SU-DHL-6 (cell line): ENCODE measurements at regions not wholly inside any gene's neighbourhood (a gene's known extent, or its start where the extent isn't known, plus 50 kb on each side); places are given as distances from the start of the nearest gene placed in this dataset.

ENCODE experiments used
- H2AFZ ChIP-seq: fragments of 200-600 bp; sonication (generic); 2 replicates; pipeline ENCODE4 v1.6.1; 2014; ENCODE audit warnings: low read depth, mild to moderate bottlenecking, moderate library complexity, mixed read lengths, antibody characterized with exemption, low read length; ENCODE audit not compliant: severe bottlenecking
- H3F3A ChIP-seq: fragments of 200-600 bp; shearing (Covaris generic); 2 replicates; pipeline ENCODE4 v1.6.0; 2016; ENCODE audit warnings: antibody characterized with exemption, mild to moderate bottlenecking; ENCODE audit not compliant: insufficient read depth
- H3K27ac ChIP-seq: fragments of 200-600 bp; sonication (generic); 2 replicates; pipeline ENCODE4 v1.5.1; 2016; ENCODE audit warnings: low read depth, mild to moderate bottlenecking, low read length, moderate library complexity, mixed read lengths
- H3K27me3 ChIP-seq: fragments of 200-600 bp; sonication (generic), shearing (Covaris generic); 2 replicates; pipeline ENCODE4 v1.6.0; 2014; ENCODE audit warnings: mild to moderate bottlenecking, low read length
- H3K36me3 ChIP-seq: fragments of 200-600 bp; sonication (generic); 2 replicates; pipeline ENCODE4 v1.6.1; 2014; ENCODE audit warnings: mild to moderate bottlenecking, low read length, mixed read lengths
- H3K4me2 ChIP-seq: fragments of 300-600, 200-600 bp; shearing (Covaris generic), sonication (generic); 2 replicates; pipeline ENCODE4 v1.6.0; 2014; ENCODE audit warnings: low read length, low read depth, mild to moderate bottlenecking; ENCODE audit not compliant: poor library complexity, severe bottlenecking
- H3K4me3 ChIP-seq: fragments of 200-600 bp; sonication (generic); 2 replicates; pipeline ENCODE4 v1.5.1; 2014; ENCODE audit warnings: antibody characterized with exemption, low read length, mild to moderate bottlenecking, mixed read lengths; ENCODE audit not compliant: insufficient read depth, poor library complexity, severe bottlenecking
- H3K79me2 ChIP-seq: fragments of 200-600 bp; sonication (generic); 2 replicates; pipeline ENCODE4 v1.6.1; 2014; ENCODE audit warnings: mild to moderate bottlenecking, low read length, moderate library complexity; ENCODE audit not compliant: insufficient read depth
- H3K9ac ChIP-seq: fragments of 200-600 bp; sonication (generic); 2 replicates; pipeline ENCODE4 v1.7.0; 2014; ENCODE audit warnings: mild to moderate bottlenecking, low read length
- H3K9me2 ChIP-seq: fragments of 200-600 bp; sonication (generic); replicated peaks from 2 replicates; pipeline ENCODE4 v1.6.1; 2014; ENCODE audit warnings: low read length; ENCODE audit not compliant: insufficient read depth
- H3K9me3 ChIP-seq: fragments of 200-600 bp; sonication (generic); 2 replicates; pipeline ENCODE4 v1.6.1; 2014; ENCODE audit warnings: low read length, mixed read lengths; ENCODE audit not compliant: insufficient read depth
- H4K20me1 ChIP-seq: fragments of 200-600 bp; sonication (generic); 2 replicates; pipeline ENCODE4 v1.6.1; 2014; ENCODE audit warnings: low read depth, mild to moderate bottlenecking, antibody characterized with exemption, low read length, moderate library complexity, mixed read lengths
- CTCF ChIP-seq: fragments of 200-600 bp; sonication (generic); IDR thresholded peaks from one replicate; pipeline ENCODE4 v1.5.1; 2017; ENCODE audit warnings: antibody characterized with exemption, mild to moderate bottlenecking, low read length, moderate library complexity; ENCODE audit not compliant: insufficient read depth, poor library complexity, severe bottlenecking
- EZH2phosphoT487 ChIP-seq: fragments of 200-600 bp; sonication (generic), shearing (Covaris generic); conservative IDR thresholded peaks from 2 replicates; pipeline ENCODE4 v1.6.1; 2018; ENCODE audit warnings: mild to moderate bottlenecking, antibody characterized with exemption, low read length, moderate library complexity, mixed read lengths

GRCh38 chr14:80134321-80134720, 77.0 kb downstream of the DIO2 start:
- no peak for TF ChIP-seq EZH2phosphoT487
- TF ChIP-seq CTCF, result no peak
- H3K9me2 ChIP-seq, result no peaks in the 10 kb centered on the region

GRCh38 chr14:80133457-80133856, 77.8 kb downstream of the DIO2 start:
- H3K4me2 ChIP-seq, result no peak overlapping the region
- no peak overlapping the region for H3K9ac ChIP-seq
- no peak overlapping the region for H3K27ac ChIP-seq
- H3F3A ChIP-seq, result no peaks in the 10 kb centered on the region
- no peaks in the 10 kb centered on the region for H4K20me1 ChIP-seq
- H3K9me3 ChIP-seq, result peaks cover 30% of the 10 kb centered on the region
- H3K9me2 ChIP-seq, result no peaks in the 10 kb centered on the region
- TF ChIP-seq CTCF (no peak), EZH2phosphoT487 (no peak)
- H3K79me2 ChIP-seq, result no peaks in the 10 kb centered on the region
- no peaks in the 10 kb centered on the region for H3K27me3 ChIP-seq
- H3K4me3 ChIP-seq, result no peak overlapping the region
- no peak overlapping the region for H2AFZ ChIP-seq
- H3K36me3 ChIP-seq, result no peaks in the 10 kb centered on the region

More at GRCh38 chr14:80134321-80134720, 77.0 kb downstream of the DIO2 start:
- no peaks in the 10 kb centered on the region for H4K20me1 ChIP-seq
- H3K9me3 ChIP-seq, result peaks cover 30% of the 10 kb centered on the region
- H3F3A ChIP-seq, result no peaks in the 10 kb centered on the region
- H3K9ac ChIP-seq, result no peak overlapping the region
- H3K27me3 ChIP-seq, result no peaks in the 10 kb centered on the region
- no peaks in the 10 kb centered on the region for H3K36me3 ChIP-seq
- H3K27ac ChIP-seq, result no peak overlapping the region
- no peaks in the 10 kb centered on the region for H3K79me2 ChIP-seq
- no peak overlapping the region for H3K4me3 ChIP-seq
- no peak overlapping the region for H2AFZ ChIP-seq
- no peak overlapping the region for H3K4me2 ChIP-seq

GRCh38 chr14:80127466-80127865, 83.8 kb downstream of the DIO2 start:
- Histone ChIP-seq H3K4me3 (no peak overlapping the region), H3K27ac (no peak overlapping the region), H3K27me3 (no peaks in the 10 kb centered on the region), H4K20me1 (no peaks in the 10 kb centered on the region), H3K36me3 (no peaks in the 10 kb centered on the region), H3K79me2 (no peaks in the 10 kb centered on the region), H3F3A (no peaks in the 10 kb centered on the region), H2AFZ (no peak overlapping the region), H3K9ac (no peak overlapping the region), H3K4me2 (no peak overlapping the region), H3K9me3 (no peaks in the 10 kb centered on the region), H3K9me2 (no peaks in the 10 kb centered on the region)
- TF ChIP-seq CTCF, result no peak
- TF ChIP-seq EZH2phosphoT487, result no peak

GRCh38 chr14:80124794-80125193, 86.5 kb downstream of the DIO2 start:
- Histone ChIP-seq H3K9me3 (no peaks in the 10 kb centered on the region), H3K36me3 (no peaks in the 10 kb centered on the region), H4K20me1 (no peaks in the 10 kb centered on the region), H3K27ac (no peak overlapping the region), H2AFZ (no peak overlapping the region), H3K9ac (no peak overlapping the region), H3K4me2 (no peak overlapping the region), H3K9me2 (no peaks in the 10 kb centered on the region), H3K27me3 (no peaks in the 10 kb centered on the region), H3F3A (no peaks in the 10 kb centered on the region), H3K4me3 (no peak overlapping the region), H3K79me2 (no peaks in the 10 kb centered on the region)
- TF ChIP-seq CTCF (no peak), EZH2phosphoT487 (no peak)
